Left forelimb (tissue), 1 donor: ENCODE measurements at regions not wholly inside any gene's neighbourhood (a gene's known extent, or its start where the extent isn't known, plus 50 kb on each side); places are given as distances from the start of the nearest gene placed in this dataset.
"Not testable (repeated sequence)": the region's sequence is repeated elsewhere in the genome, so short reads cannot be mapped to it uniquely, and the experiment has no call there.

Experiments used
- DNase-seq: peaks from one replicate; pipeline ENCODE4 v3.0.0-alpha.2; 2018; ENCODE audit warnings: low spot score

DNA sequence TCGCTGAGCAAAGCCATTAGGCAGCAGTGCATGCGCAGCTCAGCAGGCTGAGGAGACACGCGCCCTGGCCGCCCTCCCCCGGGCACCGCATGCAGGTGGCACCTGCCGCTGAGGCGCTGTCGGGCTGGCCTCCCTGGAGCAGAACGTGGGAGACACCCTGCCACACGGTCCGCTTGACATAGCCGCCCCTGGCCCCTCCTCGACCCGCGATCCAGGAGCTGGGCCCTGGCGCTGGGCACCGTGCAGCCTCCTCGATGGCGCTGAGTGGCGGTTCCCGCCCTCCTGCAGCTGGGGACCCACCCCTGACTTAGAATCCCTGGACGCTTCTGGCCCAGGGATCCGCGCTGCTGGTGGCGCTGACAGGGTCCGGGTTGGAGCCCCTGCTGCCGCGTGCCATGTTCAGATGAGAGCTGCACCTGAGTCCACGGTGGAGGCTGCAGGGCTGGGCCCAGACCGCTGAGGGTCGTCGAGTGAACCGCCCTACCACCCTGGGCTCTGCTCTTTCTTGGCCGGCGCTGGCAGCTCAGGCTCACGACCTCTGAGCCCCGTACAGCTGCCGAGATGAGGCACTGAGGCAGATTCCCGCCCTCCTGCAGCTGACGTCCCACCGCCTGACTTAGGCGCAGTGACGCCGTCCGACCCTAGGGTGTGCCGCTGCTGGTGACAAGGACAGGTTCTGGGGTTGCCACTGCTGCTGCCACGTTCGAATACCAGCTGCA lies 116.8 kb downstream of the OR13A1 start:
- DNase-seq = no peak

DNA sequence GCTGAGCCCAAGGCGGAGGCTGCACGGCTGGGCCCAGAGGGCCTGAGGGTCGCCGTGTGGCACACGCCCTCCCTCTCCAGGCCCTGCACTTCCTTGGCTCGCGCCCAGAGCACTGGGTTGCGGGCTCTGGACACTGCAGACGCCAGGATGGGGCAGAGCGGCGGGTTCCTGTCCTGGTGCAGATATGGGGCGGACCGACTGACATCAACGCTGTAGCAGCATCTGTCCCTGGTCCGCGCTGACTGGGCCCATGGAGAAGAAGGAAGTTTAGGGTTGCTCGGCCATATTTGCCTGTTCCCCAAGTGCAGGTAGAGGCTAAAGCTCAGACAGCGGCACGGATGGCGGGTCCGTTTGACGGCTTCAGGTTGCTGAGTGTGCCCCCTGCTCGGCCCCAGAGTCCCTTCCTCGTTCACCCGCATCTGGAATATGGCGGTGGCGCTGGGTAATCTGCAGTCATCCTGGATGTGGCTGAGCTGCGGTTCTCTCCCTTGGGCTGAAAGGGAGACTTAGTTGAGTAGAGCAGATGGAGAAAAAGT lies 116.1 kb downstream of the OR13A1 start:
- no peak for DNase-seq

DNA sequence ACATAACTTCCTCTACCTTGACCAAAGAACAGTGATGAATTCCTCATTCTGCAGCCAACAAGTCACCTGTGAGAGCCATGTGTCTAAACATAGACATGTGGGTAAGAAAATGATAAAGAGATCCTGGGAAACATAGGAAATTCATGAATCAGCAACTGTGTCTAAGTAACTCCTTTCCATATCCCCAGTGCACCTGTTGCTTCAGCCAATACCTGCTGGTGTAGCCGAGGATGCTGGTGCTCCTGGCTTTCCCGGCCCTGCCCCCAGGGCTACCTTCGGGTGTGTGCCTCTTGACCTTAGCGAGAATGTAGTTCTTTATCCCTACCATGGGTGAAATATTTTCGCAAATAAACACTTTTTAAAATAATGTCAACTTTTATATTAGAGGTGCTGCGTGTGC lies 114.1 kb downstream of the OR13A1 start:
- DNase-seq = no peak

DNA sequence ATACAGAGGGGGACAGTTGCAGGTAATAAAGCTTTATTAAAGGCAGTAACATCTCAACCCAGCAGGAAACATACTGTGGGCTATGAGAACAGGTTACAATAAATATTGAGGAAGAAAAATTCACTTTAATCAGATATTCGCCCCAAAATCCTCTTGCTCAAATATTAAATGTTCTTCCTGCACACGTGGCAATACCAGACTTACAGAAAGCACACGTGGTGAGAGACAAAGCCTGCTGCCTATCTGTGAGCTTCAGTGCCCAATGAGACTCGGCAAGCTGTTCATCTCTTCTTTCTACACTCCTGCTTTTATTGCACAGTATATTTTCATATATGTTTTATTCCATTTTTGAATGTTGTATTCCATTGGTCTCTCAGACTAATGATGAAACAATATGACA lies 113.2 kb downstream of the OR13A1 start:
- DNase-seq = no peak

DNA sequence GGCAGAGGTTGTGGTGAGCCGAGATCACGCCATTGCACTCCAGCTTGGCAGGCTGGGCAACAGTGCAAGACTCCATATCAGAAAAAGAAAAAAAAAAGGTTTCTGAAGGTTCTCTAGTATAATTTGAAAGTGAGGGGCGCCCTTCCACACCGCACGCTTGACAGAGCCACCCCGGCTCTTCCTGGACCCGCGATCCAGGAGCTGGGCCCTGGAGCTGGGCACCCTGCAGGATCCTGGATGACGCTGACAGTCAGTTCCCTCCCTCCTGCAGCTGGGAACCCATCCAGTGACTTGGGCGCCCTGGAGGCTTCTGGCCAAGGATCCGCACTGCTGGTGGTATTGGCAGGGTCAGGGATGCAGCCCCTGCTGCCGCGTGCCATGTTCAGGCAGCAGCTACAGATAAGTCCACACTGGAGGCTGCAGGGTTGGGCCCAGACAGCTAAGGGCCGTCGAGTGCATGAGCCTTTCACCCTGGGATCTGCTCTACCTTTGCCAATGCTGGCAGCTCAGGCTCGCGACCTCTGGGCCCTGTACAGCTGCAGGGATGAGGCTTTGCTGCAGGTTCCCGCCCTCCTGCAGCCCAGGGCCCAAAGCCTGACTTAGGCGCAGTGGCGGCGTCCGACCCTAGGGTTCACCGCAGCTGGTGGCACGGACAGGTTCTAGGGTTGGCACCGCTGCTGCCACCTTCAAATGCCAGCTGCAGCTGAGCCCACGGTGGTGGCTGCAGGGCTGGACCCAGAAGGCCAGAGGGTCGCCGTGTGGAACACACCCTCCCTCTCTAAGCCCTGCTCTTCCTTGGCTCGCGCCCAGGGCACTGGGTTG lies 110.2 kb downstream of the OR13A1 start:
- DNase-seq = no peak

DNA sequence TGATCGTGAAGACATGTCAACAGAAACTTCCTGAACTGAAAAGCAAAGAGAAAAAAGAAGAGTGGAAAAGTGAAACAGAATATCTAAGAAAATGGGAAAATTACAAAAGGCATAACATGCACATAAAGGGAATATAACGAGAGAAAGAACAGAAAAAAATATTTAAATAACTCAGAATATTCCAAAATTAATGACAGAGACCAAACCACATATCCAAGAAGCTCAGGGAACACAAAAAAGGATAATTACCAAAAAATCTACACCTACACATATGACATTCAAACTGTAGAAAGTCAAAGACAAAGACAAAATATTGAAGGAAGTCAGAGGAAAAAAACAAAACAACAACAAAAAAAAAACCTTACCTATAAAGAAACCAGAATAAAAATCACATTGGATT lies 105.5 kb downstream of the OR13A1 start:
- no peak for DNase-seq

DNA sequence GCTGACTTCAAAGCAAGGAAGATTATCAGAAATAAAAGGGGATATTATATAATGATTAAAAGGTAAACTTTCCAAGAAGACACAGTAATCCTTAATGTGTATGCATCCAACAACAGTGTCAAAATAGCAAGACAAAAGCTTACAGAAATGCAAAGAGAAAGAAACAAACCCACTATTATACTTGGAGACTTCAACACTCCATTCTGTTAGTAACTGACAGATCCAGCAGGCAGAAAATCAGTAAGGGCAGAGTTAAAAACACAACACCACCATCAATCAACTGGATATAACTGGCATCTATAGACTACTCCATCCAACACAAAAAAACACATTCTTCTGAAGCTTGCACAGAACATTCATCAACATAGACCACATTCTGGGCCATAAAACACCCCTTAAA lies 103.8 kb downstream of the OR13A1 start:
- DNase-seq = no peak

DNA sequence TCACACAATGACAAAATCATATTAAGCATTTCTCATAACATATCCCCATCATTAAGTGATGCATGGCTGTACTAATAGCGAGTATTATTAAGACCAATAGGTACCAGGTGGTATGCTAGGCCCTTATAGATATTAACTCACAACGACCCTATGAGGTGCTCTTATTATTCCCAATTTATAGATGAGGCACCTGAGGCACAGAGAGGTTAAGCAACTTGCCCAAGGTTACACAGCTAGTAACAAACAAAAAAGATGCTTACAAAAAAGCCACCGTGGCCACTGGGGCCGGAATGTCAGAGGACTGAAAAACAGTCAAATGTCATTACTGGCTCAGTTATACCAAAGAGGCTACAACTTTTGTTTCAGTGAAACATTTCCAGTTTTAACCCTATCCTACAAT lies 96.0 kb downstream of the OR13A1 start:
- DNase-seq = no peak

DNA sequence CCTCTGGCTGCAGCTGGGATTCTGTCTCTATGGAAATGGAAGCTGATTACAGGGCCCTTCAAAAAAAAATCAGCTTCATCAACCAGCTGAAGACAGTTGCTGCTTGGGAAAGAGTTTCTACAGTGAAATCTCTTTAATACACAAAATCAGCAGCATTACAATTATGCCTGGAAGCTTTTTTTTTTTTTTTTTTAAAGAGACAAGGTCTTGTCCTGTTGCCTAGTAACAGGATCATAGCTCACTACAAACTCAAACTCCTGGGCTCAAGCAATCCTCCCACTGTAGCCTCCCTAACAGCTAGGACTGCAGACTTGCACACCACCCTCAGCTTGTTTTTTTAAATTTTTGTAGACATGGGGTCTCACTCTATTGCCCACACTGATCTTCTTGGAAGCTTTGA lies 94.5 kb downstream of the OR13A1 start:
- no peak for DNase-seq

DNA sequence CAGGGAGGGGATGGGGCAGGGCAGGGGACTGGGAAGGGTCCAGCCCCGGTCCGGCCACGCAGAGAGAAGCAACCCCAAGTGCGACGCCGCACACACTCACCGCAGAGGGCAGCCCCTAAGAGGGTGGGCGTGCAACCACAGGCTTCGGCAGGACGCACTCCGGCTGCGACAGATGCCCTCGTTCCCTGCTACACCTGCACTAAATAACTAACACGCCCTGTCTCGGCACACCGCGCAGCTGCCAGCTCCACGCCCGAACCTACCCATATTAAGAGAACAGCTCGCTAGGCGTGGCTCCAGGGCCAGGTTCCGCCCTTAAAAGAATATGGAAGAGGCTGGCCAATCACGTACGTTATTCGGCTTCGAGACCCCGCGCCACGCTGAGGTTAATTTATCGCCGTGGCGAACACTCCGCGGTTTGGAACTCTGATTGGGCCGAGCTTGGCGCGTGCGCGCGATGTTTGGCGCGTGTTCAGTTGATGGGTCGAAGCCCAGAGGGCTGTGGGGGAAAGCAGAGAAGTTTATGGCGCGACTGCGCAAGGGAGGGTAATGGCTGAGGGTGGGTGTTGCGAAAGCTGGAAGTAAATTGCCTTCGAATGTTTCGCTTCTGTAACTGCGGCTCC lies 91.1 kb downstream of the OR13A1 start:
- no peak for DNase-seq

DNA sequence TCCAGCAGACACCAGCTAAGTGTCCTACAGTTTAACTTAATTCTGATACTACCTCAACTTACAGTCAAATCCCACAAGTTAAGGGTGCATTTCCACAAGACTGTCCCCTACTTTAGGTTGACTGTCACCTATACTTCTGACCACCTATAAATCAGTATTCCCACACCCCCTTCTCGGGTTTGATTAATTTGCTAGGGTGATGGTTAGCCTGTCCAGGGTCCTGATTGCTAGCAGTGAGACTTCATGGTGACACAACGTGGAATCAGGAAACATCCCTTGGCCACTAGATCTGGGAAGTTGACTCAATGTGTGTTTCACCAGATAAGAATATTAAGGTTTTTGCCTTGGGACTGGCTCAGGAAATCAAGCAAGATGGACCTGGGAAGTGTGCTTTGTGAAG lies 88.4 kb downstream of the OR13A1 start:
- DNase-seq = no peak

DNA sequence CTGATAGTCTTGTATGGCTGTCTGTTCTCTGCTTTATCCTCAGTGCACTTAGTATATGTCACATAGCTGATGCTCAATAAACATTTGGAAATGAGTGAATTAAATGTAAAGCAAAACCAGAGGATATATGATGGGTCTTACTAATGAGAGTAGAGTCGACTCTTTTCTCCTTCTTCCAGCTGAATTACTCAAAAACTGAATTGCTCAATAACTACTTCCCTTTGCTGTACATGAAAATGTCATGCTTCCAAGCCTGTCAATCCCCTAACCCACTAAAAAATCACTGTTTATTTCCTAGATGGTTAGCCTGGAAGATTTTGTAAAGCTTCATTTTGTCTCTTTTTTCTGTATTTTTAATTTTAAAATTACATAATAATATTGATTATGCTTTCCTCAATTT lies 88.0 kb downstream of the OR13A1 start:
- no peak for DNase-seq

DNA sequence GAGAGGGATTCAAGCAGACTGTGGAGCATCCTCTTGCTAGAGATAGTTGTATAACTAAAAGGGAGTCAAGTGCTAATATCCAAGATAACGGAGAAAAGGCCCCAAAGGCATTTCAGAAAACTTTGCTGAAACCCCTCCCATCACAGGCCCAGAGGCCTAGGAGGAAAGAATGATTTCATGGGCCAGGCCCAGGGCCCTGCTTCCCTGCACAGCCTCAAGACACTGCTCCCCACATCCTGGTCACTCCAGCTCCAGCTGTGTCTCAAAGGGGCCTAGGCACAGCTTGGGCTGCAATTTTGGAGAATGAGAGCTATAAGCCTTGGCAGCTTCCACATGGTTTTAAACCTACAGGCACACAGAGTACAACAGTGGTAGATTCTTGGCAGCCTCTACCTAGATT lies 85.6 kb downstream of the OR13A1 start:
- no peak for DNase-seq

DNA sequence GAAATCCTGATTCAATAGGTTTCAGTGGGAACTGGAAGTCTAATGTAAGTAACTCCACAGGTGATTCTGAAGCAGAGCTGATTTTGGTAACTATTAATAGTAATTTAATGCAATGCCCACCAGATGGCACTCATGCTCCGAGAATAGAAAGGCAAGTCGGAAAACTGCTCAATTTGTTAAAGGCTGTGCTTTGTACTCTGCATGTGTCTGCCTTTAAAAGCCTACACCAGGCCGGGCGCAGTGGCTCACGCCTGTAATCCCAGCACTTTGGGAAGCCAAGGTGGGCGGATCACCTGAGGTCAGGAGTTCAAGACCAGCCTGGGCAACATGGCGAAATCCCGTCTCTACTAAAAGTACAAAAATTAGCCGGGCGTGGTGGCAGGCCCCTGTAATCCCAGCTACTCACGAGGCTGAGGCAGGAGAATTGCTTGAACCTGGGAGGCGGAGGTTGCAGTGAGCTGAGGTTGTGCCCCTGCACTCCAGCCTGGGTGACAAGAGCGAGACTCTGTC lies 80.1 kb downstream of the OR13A1 start:
- DNase-seq = peak; percentile 74

DNA sequence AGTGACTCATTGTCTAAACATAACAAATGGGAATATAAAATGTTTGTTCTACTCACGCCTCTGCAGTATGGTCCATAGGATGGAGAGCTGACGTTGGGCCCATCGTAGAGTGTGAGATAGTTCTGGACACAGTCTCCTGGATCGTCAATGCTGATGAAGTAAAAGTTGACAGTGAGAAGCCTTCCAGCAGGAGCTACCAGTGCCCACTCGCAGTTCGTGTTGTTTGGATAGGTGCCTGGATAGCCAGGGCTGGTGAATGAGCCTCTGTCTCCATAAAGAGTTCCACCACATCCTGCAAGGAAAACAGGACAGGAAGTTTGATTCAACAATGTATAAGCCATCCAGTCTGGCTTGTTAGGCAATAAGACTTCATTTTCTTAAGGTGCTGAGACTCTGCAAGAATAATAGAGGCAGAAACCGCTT lies 79.6 kb downstream of the OR13A1 start:
- no peak for DNase-seq

DNA sequence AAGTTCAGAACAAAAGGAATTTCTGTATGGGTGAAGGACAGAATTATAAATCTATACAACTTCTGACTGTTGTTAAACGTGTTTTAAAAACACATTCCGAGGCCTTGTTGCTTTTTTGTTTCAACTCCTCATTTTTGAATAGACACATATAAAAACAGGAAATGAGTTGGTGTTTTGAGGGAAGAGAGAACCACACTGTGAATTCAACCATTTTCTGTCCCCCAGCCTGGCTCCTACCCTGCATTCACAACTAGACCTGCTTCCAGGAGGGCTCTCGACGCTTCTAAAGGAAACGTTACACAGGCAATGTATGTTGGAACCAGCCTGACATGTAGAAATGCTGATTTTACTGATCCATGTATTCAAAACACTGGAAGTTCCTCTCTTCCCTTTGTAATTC lies 76.5 kb downstream of the OR13A1 start:
- DNase-seq = no peak

DNA sequence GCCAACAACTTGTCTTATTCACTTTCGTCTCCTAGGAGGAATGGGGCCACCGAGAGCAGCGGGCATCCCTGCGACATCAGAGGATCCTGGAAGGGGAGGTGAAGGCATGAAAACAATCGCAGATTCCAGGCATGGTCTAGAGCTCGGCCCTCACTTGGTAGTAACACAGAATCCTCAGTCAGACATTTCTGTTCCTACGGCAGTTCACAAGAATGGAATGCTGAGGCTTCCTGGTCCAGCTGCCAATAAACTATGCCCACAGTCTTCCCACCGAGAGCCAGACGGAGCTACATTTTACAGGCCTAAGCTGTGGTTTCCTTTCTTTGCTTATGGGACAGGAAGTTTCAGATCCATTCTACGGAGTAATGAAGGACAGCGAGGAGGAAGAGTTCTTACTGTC lies 75.8 kb downstream of the OR13A1 start:
- DNase-seq = no peak

DNA sequence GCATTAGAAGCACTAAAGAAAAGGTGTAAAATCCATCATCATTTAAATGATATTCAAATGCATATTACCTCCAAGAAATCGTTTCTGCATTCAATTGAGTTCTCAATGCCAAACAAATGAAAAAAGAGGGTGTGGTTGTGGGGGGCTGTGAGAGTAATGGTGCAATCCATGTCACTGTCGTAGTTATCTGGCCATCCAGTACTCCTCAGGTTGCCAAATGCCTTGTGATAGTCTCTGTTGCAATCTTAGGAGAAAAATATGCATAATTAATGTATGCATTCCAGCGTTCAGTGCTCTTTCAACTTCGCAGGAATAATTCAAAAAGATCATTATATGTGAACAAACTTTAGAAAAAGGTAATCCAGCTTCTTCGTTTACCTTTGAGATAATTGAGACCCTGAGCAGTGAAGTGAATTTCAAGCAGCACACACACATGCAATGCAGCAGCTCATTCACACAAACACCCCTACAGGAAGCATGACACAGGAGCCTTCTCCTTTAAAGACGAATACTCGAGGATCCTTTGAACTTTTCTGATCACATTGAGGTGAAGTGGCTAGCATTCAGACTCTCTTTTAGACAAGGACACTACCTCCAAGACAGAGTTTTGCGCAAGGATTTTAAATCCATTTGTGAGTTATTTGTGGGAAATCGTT lies 73.4 kb downstream of the OR13A1 start:
- no peak for DNase-seq

DNA sequence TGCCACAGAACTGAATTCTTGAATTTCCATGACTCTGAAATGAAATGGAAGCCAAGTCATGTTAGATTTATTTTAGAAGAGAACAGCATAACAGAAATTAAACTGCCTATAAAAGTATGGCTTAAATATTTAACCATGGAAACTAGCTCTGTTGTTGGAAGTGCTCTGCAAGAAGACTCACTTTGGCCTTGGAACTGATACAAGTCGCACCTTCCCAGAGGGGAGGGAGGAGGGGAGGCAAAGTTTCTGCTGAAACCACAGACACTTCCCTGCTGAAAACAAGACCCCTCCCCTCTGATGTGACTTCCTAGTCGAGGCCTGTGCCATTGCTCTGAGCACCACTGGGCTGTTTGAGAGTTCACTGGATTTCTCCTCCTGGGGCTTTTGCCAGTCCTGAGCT lies 72.1 kb downstream of the OR13A1 start:
- no peak for DNase-seq

DNA sequence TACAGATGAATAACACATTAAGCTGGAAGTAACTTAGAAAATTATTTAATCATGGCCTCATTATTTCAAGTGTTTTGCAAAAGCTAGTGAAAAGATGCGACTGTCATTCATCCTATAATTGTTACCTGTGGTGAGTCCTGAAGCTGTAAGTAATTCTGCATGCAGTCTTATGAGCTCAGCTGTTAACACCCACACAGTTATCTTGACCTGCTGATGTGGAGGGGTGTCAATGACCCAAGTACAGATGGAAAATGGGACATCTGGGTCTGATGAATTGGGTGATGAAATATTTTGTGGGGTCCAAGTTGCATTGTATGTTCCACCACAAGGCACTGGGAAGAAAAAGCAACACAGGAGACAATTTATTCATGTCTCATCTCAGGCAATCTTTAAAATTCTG lies 68.9 kb downstream of the OR13A1 start:
- DNase-seq = no peak

DNA sequence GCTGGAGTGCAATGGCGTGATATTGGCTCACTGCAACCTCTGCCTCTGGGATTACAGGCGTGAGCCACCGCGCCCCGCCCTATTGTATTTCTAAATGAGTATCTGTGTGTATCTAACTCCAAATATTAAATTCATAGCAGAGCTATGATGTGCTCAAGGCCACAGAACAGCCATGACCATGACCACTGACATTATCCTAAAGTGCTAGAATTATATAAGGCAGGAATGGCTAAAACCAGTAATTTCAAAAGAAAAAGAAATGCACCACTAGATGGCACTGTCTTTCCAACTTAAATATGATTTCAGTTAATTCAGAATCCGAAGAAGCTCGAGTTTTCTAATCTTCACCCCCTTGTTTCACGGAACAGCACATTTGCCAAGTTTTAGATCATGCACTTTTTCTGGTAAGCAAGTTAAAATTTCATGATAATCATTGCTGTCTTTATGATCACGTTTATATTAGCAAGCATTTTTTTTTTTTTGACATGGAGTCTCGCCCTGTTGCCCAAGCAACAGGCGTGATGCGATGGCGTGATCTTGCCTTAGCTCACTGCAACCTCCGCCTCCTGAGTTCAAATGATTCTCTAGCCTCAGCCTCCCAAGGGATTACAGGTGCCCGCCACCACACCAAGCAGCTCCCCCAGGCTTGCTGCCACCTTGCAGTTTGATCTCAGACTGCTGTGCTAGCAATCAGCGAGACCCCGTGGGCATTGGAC lies 65.3 kb downstream of the OR13A1 start:
- DNase-seq = no peak

DNA sequence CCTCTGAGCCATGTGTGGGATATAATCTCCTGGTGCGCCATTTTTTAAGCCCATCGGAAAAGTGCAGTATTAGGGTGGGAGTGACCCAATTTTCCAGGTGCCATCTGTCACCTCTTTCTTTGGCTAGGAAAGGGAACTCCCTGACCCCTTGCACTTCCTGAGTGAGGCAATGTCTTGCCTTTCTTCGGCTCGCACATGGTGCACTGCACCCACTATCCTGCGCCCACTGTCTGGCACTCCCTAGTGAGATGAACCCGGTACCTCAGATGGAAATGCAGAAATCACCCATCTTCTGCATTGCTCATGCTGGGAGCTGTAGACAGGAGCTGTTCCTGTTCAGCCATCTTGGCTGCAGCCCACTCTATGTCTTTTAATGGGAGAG lies 64.7 kb downstream of the OR13A1 start:
- DNase-seq = not testable (repeated sequence)
